Activated B cell treated with CpG ODN at 0.5 μM for 24 hours (primary cell): ENCODE measurements at regions not wholly inside any gene's neighbourhood (a gene's known extent, or its start where the extent isn't known, plus 50 kb on each side); places are given as distances from the start of the nearest gene placed in this dataset.
A peak's percentile ranks its signal among the peaks of the same experiment; 100 is the strongest.

Experiments used
- ATAC-seq: fragments of 200-7000 bp; cut with Tn5 transposase; one replicate; pipeline ENCODE4 v1.10.0; 2021; ENCODE audit warnings: low read depth, mild to moderate bottlenecking, moderate library complexity
- CTCF ChIA-PET: fragments of 350-600 bp; sonication (Branson Sonifier 250); formaldehyde crosslinking; loops from one replicate; lab custom pipeline; 2021; ENCODE audit warnings: antibody characterized with exemption; lab: Charles Lee
- POLR2A ChIA-PET: fragments of 350-600 bp; sonication (Branson Sonifier 250); formaldehyde crosslinking; loops from one replicate; lab custom pipeline; 2021; ENCODE audit warnings: antibody characterized with exemption; lab: Charles Lee
- DNase-seq: peaks from one replicate; pipeline ENCODE4 v3.0.0; 2022
- H3K27ac Mint-ChIP-seq: one replicate; pipeline ENCODE4 v1.8.0; 2020; ENCODE audit warnings: mixed read lengths
- H3K27me3 Mint-ChIP-seq: one replicate; pipeline ENCODE4 v1.8.0; 2021; ENCODE audit warnings: mixed read lengths
- H3K36me3 Mint-ChIP-seq: one replicate; pipeline ENCODE4 v1.8.0; 2021; ENCODE audit warnings: low read depth, mixed read lengths
- H3K4me1 Mint-ChIP-seq: one replicate; pipeline ENCODE4 v1.8.0; 2021; ENCODE audit warnings: mixed read lengths
- H3K4me3 Mint-ChIP-seq: one replicate; pipeline ENCODE4 v1.8.0; 2020; ENCODE audit warnings: mild to moderate bottlenecking, mixed read lengths
- H3K9me3 Mint-ChIP-seq: one replicate; pipeline ENCODE4 v1.8.0; 2020; ENCODE audit warnings: mixed read lengths
- intact Hi-C: fragments of 100-400 bp; cut with micrococcal nuclease; formaldehyde crosslinking; loops from one replicate; pipeline ENCODE4 v1.15.1; 2024
- TF ChIP-seq, protein P1 (sequence below): fragments of 200-600 bp; IDR thresholded peaks from one replicate; pipeline ENCODE4 v1.8.0; 2022; ENCODE audit warnings: antibody characterized with exemption, mild to moderate bottlenecking

DNA sequence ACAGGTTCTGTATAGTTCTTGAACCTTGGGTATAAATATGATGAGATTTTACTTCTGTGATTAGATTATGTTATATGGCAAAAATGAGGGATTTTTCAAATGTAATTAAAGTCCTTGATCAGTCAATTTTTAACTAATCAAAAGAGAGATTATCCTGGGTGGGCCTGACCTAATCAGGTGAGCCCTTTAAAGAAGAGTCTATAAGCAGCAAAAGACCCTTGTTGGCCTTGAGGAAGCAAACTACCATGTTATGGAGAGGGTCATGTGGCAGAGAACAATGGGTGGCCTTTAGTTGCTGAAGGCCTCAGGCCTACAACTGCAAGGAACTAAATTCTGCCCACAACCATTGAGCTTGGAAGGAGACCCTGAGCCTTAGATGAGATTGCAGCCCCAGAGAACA, 102.5 kb upstream of the RIPOR2 start:
- Mint-ChIP-seq H3K4me1 (peaks cover 84% of the 10 kb centered on the region), H3K36me3 (peaks cover 67% of the 10 kb centered on the region), H3K27ac (peak overlapping the region; percentile 15), H3K4me3 (peak overlapping the region; percentile 99), H3K27me3 (no peaks in the 10 kb centered on the region), H3K9me3 (no peaks in the 10 kb centered on the region)
- CTCF ChIA-PET, result interaction anchor here (1.5 to 5.8 kb wide), 5 partner anchors 11 to 105 kb away, joined by 4 to 48 read pairs (median 8); no protein-coding TSS in a partner anchor
- no peak for DNase-seq
- TF ChIP-seq, protein P1, sequence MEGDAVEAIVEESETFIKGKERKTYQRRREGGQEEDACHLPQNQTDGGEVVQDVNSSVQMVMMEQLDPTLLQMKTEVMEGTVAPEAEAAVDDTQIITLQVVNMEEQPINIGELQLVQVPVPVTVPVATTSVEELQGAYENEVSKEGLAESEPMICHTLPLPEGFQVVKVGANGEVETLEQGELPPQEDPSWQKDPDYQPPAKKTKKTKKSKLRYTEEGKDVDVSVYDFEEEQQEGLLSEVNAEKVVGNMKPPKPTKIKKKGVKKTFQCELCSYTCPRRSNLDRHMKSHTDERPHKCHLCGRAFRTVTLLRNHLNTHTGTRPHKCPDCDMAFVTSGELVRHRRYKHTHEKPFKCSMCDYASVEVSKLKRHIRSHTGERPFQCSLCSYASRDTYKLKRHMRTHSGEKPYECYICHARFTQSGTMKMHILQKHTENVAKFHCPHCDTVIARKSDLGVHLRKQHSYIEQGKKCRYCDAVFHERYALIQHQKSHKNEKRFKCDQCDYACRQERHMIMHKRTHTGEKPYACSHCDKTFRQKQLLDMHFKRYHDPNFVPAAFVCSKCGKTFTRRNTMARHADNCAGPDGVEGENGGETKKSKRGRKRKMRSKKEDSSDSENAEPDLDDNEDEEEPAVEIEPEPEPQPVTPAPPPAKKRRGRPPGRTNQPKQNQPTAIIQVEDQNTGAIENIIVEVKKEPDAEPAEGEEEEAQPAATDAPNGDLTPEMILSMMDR, result no peak
- intact Hi-C loops, result no loop called here
- POLR2A ChIA-PET, result interaction anchor here (1.1 to 6.0 kb wide), 6 partner anchors 9 to 128 kb away, joined by 3 to 36 read pairs (median 4); no protein-coding TSS in a partner anchor
- no peak for ATAC-seq

GRCh38 chr6:25038999-25039398, 103.2 kb upstream of the RIPOR2 start:
- H3K27ac Mint-ChIP-seq, result peak overlapping the region; percentile 15
- H3K4me3 Mint-ChIP-seq, result peak overlapping the region; percentile 99
- CTCF ChIA-PET, result interaction anchor here (0.6 to 5.8 kb wide), 7 partner anchors 12 to 105 kb away, joined by 3 to 48 read pairs (median 5); no protein-coding TSS in a partner anchor
- intact Hi-C loops, result no loop called here
- POLR2A ChIA-PET, result interaction anchor here (1.1 to 6.0 kb wide), 5 partner anchors 12 to 128 kb away, joined by 3 to 36 read pairs (median 5); no protein-coding TSS in a partner anchor
- DNase-seq (no peak), ATAC-seq (no peak)
- H3K9me3 Mint-ChIP-seq, result no peaks in the 10 kb centered on the region
- TF ChIP-seq, protein P1, result no peak
- H3K36me3 Mint-ChIP-seq, result peaks cover 65% of the 10 kb centered on the region
- H3K27me3 Mint-ChIP-seq, result no peaks in the 10 kb centered on the region
- H3K4me1 Mint-ChIP-seq, result peaks cover 87% of the 10 kb centered on the region

GRCh38 chr6:25041485-25042035, 105.8 kb upstream of the RIPOR2 start:
- DNase-seq (no peak), ATAC-seq (no peak)
- H3K4me1 Mint-ChIP-seq, result peaks cover 87% of the 10 kb centered on the region
- peak overlapping the region; percentile 99 for H3K4me3 Mint-ChIP-seq
- H3K36me3 Mint-ChIP-seq, result peaks cover 47% of the 10 kb centered on the region
- H3K9me3 Mint-ChIP-seq, result no peaks in the 10 kb centered on the region
- intact Hi-C loops, result loop anchor here (1.0 to 5.0 kb wide), 6 partner anchors 7 to 921 kb away; partner anchors contain the start of gene TRIM38
- ChIA-PET POLR2A (interaction anchor here (0.6 to 4.6 kb wide), 11 partner anchors 11 to 1143 kb away, joined by 3 to 120 read pairs (median 10); no protein-coding TSS in a partner anchor), CTCF (interaction anchor here (0.6 to 5.7 kb wide), 5 partner anchors 13 to 186 kb away, joined by 3 to 36 read pairs (median 23); no protein-coding TSS in a partner anchor)
- H3K27me3 Mint-ChIP-seq, result no peaks in the 10 kb centered on the region
- H3K27ac Mint-ChIP-seq, result peak overlapping the region; percentile 96
- TF ChIP-seq, protein P1, result no peak

GRCh38 chr6:25042036-25042521, 106.3 kb upstream of the RIPOR2 start:
- intact Hi-C loops, result loop anchor here (1.0 to 5.0 kb wide), 6 partner anchors 8 to 920 kb away; partner anchors contain the start of gene TRIM38
- POLR2A ChIA-PET, result interaction anchor here (0.6 to 4.6 kb wide), 14 partner anchors 10 to 1142 kb away, joined by 3 to 120 read pairs (median 9); partner anchors contain the start of gene RIPOR2
- H3K4me3 Mint-ChIP-seq, result peak overlapping the region; percentile 99
- H3K27ac Mint-ChIP-seq, result peak overlapping the region; percentile 96
- peaks cover 87% of the 10 kb centered on the region for H3K4me1 Mint-ChIP-seq
- peaks cover 47% of the 10 kb centered on the region for H3K36me3 Mint-ChIP-seq
- TF ChIP-seq, protein P1, result no peak
- H3K27me3 Mint-ChIP-seq, result no peaks in the 10 kb centered on the region
- no peaks in the 10 kb centered on the region for H3K9me3 Mint-ChIP-seq
- DNase-seq (peak; percentile 53), ATAC-seq (peak; percentile 65)
- CTCF ChIA-PET, result interaction anchor here (0.6 to 5.7 kb wide), 7 partner anchors 12 to 186 kb away, joined by 3 to 36 read pairs (median 7); no protein-coding TSS in a partner anchor
